Right lobe of liver (tissue), 4 donors: ENCODE measurements at regions not wholly inside any gene's neighbourhood (a gene's known extent, or its start where the extent isn't known, plus 50 kb on each side); places are given as distances from the start of the nearest gene placed in this dataset.

Experiments used
- POLR2A ChIP-seq: fragments of 450-650 bp; IDR thresholded peaks from one replicate; pipeline ENCODE4 v1.6.1; 2017; ENCODE audit warnings: antibody characterized with exemption, mild to moderate bottlenecking
- TF ChIP-seq, protein P1 (sequence below), 4 donors: fragments of 200-600 bp in 3 of 4; fragments of 450-650 bp in 1 of 4; IDR thresholded peaks; one replicate each; pipeline versions ENCODE4 v1.5.1 to v1.8.0; 2016 to 2022; ENCODE audit warnings: antibody characterized with exemption in 4 of 4, mild to moderate bottlenecking in 2 of 4
- donor health status: DM: no; HTN: no; CAD: no.
- donor health status: DM: no; HTN: no; CAD: no.
- donor health status: DM: no; HTN: yes; CAD: no.

- TF ChIP-seq, protein P1, sequence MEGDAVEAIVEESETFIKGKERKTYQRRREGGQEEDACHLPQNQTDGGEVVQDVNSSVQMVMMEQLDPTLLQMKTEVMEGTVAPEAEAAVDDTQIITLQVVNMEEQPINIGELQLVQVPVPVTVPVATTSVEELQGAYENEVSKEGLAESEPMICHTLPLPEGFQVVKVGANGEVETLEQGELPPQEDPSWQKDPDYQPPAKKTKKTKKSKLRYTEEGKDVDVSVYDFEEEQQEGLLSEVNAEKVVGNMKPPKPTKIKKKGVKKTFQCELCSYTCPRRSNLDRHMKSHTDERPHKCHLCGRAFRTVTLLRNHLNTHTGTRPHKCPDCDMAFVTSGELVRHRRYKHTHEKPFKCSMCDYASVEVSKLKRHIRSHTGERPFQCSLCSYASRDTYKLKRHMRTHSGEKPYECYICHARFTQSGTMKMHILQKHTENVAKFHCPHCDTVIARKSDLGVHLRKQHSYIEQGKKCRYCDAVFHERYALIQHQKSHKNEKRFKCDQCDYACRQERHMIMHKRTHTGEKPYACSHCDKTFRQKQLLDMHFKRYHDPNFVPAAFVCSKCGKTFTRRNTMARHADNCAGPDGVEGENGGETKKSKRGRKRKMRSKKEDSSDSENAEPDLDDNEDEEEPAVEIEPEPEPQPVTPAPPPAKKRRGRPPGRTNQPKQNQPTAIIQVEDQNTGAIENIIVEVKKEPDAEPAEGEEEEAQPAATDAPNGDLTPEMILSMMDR (IDR thresholded peaks at IDR 0.05), result no peak
- no peak for TF ChIP-seq POLR2A
Measured at GRCh38 chr9:97779608-97780007, 73.4 kb upstream of the FOXE1 start.
